ENCODE measurements at regions not wholly inside any gene's neighbourhood (a gene's known extent, or its start where the extent isn't known, plus 50 kb on each side); places are given as distances from the start of the nearest gene placed in this dataset.
A peak's percentile ranks its signal among the peaks of the same experiment; 100 is the strongest.

- in situ Hi-C loops (cut with MboI; ENCODE audit: low pct_unique_long_range_greater_than_20kb, low sequenced_read_pairs, unreplicated experiment), result no loop called here
- DNase-seq (ENCODE audit: low spot score), result no peak
- TF ChIP-seq CTCF (IDR thresholded peaks at IDR 0.05; ENCODE audit: extremely low read depth, insufficient read depth, missing control alignments), result no peak
Observed at GRCh38 chr14:81890020-81890419, 356.4 kb upstream of the SEL1L start.

- in situ Hi-C loops (cut with MboI; ENCODE audit: low pct_unique_long_range_greater_than_20kb, low sequenced_read_pairs, unreplicated experiment), result no loop called here
- TF ChIP-seq CTCF (IDR thresholded peaks at IDR 0.05; ENCODE audit: extremely low read depth, insufficient read depth, missing control alignments), result no peak
- no peak for DNase-seq (ENCODE audit: low spot score)
Observed at GRCh38 chr14:81903477-81903876, 369.8 kb upstream of the SEL1L start.

- TF ChIP-seq CTCF (IDR thresholded peaks at IDR 0.05; ENCODE audit: extremely low read depth, insufficient read depth, missing control alignments), result peak; percentile 21
- in situ Hi-C loops (cut with MboI; ENCODE audit: low pct_unique_long_range_greater_than_20kb, low sequenced_read_pairs, unreplicated experiment), result no loop called here
- no peak for DNase-seq (ENCODE audit: low spot score)
Observed at GRCh38 chr14:81927070-81927469, 393.4 kb upstream of the SEL1L start.

GRCh38 chr14:81931828-81932227 is 398.2 kb upstream of the SEL1L start:
- TF ChIP-seq CTCF (IDR thresholded peaks at IDR 0.05; ENCODE audit: extremely low read depth, insufficient read depth, missing control alignments), result no peak
- in situ Hi-C loops (cut with MboI; ENCODE audit: low pct_unique_long_range_greater_than_20kb, low sequenced_read_pairs, unreplicated experiment), result no loop called here
- no peak for DNase-seq (ENCODE audit: low spot score)

GRCh38 chr14:81936348-81936747 is 402.7 kb upstream of the SEL1L start:
- in situ Hi-C loops (cut with MboI; ENCODE audit: low pct_unique_long_range_greater_than_20kb, low sequenced_read_pairs, unreplicated experiment), result no loop called here
- no peak for TF ChIP-seq CTCF (IDR thresholded peaks at IDR 0.05; ENCODE audit: extremely low read depth, insufficient read depth, missing control alignments)
- no peak for DNase-seq (ENCODE audit: low spot score)

GRCh38 chr14:81936902-81937301 is 403.2 kb upstream of the SEL1L start:
- in situ Hi-C loops (cut with MboI; ENCODE audit: low pct_unique_long_range_greater_than_20kb, low sequenced_read_pairs, unreplicated experiment), result no loop called here
- DNase-seq (ENCODE audit: low spot score), result no peak
- TF ChIP-seq CTCF (IDR thresholded peaks at IDR 0.05; ENCODE audit: extremely low read depth, insufficient read depth, missing control alignments), result no peak

GRCh38 chr14:81938341-81938740 is 404.7 kb upstream of the SEL1L start:
- no peak for DNase-seq (ENCODE audit: low spot score)
- no peak for TF ChIP-seq CTCF (IDR thresholded peaks at IDR 0.05; ENCODE audit: extremely low read depth, insufficient read depth, missing control alignments)
- in situ Hi-C loops (cut with MboI; ENCODE audit: low pct_unique_long_range_greater_than_20kb, low sequenced_read_pairs, unreplicated experiment), result no loop called here
